ENCODE measurements at regions not wholly inside any gene's neighbourhood (a gene's known extent, or its start where the extent isn't known, plus 50 kb on each side); places are given as distances from the start of the nearest gene placed in this dataset.

DNA sequence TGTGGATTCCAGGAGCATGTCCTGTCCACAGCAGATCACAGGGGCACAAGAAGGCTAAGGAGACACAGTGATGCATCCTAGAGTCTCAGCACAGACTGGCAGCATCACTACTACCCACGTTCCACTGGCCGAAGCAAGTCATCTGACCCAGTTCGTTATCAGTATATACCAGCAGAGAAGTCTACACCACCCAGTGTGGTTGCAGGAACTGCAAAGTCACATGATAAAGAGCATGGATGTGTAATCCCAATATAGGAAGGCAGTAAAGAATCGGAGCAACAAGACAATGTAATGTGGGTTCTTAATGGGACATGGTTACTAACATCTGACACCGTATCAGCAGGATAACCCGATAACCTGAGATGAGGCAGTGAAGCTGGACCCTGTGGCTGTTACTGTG, 246.6 kb downstream of the RRAGC start:
- Histone ChIP-seq H3K27me3 (ENCODE audit: insufficient read depth, poor library complexity, severe bottlenecking) (peaks cover 4% of the 10 kb centered on the region), H3K27ac (replicated peaks) (no peak overlapping the region), H3K4me3 (replicated peaks; ENCODE audit: insufficient read depth, low read length) (no peak overlapping the region)
- TF ChIP-seq, protein P1, sequence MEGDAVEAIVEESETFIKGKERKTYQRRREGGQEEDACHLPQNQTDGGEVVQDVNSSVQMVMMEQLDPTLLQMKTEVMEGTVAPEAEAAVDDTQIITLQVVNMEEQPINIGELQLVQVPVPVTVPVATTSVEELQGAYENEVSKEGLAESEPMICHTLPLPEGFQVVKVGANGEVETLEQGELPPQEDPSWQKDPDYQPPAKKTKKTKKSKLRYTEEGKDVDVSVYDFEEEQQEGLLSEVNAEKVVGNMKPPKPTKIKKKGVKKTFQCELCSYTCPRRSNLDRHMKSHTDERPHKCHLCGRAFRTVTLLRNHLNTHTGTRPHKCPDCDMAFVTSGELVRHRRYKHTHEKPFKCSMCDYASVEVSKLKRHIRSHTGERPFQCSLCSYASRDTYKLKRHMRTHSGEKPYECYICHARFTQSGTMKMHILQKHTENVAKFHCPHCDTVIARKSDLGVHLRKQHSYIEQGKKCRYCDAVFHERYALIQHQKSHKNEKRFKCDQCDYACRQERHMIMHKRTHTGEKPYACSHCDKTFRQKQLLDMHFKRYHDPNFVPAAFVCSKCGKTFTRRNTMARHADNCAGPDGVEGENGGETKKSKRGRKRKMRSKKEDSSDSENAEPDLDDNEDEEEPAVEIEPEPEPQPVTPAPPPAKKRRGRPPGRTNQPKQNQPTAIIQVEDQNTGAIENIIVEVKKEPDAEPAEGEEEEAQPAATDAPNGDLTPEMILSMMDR (IDR thresholded peaks at IDR 0.05; ENCODE audit: insufficient read depth, low read length): no peak
- TF ChIP-seq, protein P2, sequence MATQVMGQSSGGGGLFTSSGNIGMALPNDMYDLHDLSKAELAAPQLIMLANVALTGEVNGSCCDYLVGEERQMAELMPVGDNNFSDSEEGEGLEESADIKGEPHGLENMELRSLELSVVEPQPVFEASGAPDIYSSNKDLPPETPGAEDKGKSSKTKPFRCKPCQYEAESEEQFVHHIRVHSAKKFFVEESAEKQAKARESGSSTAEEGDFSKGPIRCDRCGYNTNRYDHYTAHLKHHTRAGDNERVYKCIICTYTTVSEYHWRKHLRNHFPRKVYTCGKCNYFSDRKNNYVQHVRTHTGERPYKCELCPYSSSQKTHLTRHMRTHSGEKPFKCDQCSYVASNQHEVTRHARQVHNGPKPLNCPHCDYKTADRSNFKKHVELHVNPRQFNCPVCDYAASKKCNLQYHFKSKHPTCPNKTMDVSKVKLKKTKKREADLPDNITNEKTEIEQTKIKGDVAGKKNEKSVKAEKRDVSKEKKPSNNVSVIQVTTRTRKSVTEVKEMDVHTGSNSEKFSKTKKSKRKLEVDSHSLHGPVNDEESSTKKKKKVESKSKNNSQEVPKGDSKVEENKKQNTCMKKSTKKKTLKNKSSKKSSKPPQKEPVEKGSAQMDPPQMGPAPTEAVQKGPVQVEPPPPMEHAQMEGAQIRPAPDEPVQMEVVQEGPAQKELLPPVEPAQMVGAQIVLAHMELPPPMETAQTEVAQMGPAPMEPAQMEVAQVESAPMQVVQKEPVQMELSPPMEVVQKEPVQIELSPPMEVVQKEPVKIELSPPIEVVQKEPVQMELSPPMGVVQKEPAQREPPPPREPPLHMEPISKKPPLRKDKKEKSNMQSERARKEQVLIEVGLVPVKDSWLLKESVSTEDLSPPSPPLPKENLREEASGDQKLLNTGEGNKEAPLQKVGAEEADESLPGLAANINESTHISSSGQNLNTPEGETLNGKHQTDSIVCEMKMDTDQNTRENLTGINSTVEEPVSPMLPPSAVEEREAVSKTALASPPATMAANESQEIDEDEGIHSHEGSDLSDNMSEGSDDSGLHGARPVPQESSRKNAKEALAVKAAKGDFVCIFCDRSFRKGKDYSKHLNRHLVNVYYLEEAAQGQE (IDR thresholded peaks at IDR 0.05; ENCODE audit: insufficient replicate concordance, low read depth): no peak
- TF ChIP-seq SPI1 (IDR thresholded peaks at IDR 0.05; ENCODE audit: borderline replicate concordance, low read depth) (no peak), POLR2AphosphoS5 (IDR thresholded peaks at IDR 0.05; ENCODE audit: low read depth) (no peak), GABPA (IDR thresholded peaks at IDR 0.05; ENCODE audit: low read depth) (no peak)
- no peak for DNase-seq (ENCODE audit: low read depth in 1 of 2, low spot score in 1 of 2)

DNA sequence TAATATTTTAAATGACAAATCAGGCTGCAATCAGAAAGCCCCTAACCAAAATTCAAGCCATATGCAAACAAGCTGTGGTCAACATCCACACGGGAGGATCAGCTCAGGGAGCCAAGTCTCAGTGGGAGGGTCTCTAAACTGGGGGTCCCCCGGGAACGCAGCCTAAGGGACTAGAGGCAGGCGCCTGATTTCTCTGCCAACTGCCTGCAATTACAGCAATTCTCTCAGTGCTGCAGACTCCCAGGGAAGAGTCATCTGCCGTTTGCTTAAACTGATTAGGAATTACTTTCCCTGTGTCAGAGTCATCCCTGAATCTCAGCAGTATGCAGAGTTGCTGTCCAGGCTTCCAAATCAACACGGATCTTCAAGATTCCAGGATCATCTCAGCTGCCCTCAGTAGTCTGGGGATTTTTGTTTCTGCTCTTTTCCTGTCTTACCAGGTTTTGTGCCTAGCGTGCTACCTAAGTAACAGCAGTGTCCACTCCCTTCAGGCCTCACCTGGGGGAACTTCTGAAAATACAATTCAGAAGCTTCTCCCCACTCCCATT, 247.8 kb downstream of the RRAGC start:
- Histone ChIP-seq H3K27ac (replicated peaks) (no peak overlapping the region), H3K27me3 (ENCODE audit: insufficient read depth, poor library complexity, severe bottlenecking) (no peaks in the 10 kb centered on the region), H3K4me3 (replicated peaks; ENCODE audit: insufficient read depth, low read length) (no peak overlapping the region)
- DNase-seq (ENCODE audit: low read depth in 1 of 2, low spot score in 1 of 2): no peak
- TF ChIP-seq POLR2AphosphoS5 (IDR thresholded peaks at IDR 0.05; ENCODE audit: low read depth) (no peak), SPI1 (IDR thresholded peaks at IDR 0.05; ENCODE audit: borderline replicate concordance, low read depth) (no peak), GABPA (IDR thresholded peaks at IDR 0.05; ENCODE audit: low read depth) (no peak)
- TF ChIP-seq, protein P1 (IDR thresholded peaks at IDR 0.05; ENCODE audit: insufficient read depth, low read length): no peak
- TF ChIP-seq, protein P2 (IDR thresholded peaks at IDR 0.05; ENCODE audit: insufficient replicate concordance, low read depth): no peak

DNA sequence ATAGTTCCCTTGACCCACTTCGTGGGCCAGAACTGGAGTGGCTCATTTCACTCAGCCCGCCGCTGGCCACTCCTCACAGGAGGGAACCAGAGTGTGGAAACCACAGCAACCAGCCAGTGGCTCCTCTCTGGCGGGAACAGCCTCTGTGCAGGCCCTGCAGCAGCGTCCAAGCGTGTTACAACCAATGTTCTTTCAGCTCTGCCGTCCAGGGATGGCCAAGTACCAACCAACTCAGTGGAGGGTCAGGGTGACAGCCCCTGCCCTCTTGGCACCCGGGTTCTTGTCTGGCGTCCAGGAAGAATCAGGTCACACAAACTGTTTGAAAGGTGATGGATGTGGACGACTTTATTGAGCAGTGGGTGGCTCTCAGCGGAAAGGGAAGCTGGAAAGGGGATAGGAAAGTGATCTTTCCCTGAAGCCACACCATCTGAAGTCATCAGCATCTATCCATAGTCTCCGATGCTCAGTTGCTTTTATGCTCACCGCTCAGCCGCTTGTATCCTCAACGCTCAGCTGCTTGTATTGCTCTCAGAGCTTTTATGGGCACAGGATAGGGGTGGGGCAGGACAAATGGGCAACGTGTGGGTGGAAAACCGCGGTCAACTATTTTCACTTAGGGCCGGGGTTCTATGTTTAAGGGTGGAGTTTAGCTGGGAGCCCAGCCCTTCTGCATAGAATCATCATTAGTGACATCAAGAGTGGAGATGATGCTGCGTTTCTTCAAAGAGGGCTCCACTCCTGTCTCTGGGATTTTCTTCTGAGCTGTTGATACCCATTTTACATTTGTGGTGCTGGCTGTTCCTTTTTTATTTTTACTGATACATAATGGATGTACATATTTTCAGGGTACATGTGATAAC, 250.2 kb downstream of the RRAGC start:
- no peak for DNase-seq (ENCODE audit: low read depth in 1 of 2, low spot score in 1 of 2)
- TF ChIP-seq, protein P1 (IDR thresholded peaks at IDR 0.05; ENCODE audit: insufficient read depth, low read length): no peak
- TF ChIP-seq, protein P2 (IDR thresholded peaks at IDR 0.05; ENCODE audit: insufficient replicate concordance, low read depth): no peak
- no peak for TF ChIP-seq SPI1 (IDR thresholded peaks at IDR 0.05; ENCODE audit: borderline replicate concordance, low read depth)
- no peak for TF ChIP-seq GABPA (IDR thresholded peaks at IDR 0.05; ENCODE audit: low read depth)
- no peak for TF ChIP-seq POLR2AphosphoS5 (IDR thresholded peaks at IDR 0.05; ENCODE audit: low read depth)
- H3K27ac ChIP-seq (replicated peaks): no peak overlapping the region
- H3K4me3 ChIP-seq (replicated peaks; ENCODE audit: insufficient read depth, low read length): no peak overlapping the region
- no peaks in the 10 kb centered on the region for H3K27me3 ChIP-seq (ENCODE audit: insufficient read depth, poor library complexity, severe bottlenecking)

All from HL-60 (cell line).